H9 (cell line): ENCODE measurements at regions not wholly inside any gene's neighbourhood (a gene's known extent, or its start where the extent isn't known, plus 50 kb on each side); places are given as distances from the start of the nearest gene placed in this dataset.
"Not testable (repeated sequence)": the region's sequence is repeated elsewhere in the genome, so short reads cannot be mapped to it uniquely, and the experiment has no call there.

Experiments used
- DNase-seq: peaks from one replicate; pipeline ENCODE4 v3.0.0-alpha.2; 2017
- H2AFZ ChIP-seq: one replicate; pipeline ENCODE4 v1.6.1; 2013; ENCODE audit warnings: mild to moderate bottlenecking, low read length, control low read depth, moderate library complexity
- H2AK5ac ChIP-seq: 2 replicates; pipeline ENCODE4 v1.6.1; 2013; ENCODE audit warnings: low read length, control low read depth, mixed read lengths; ENCODE audit not compliant: insufficient read length
- H2BK120ac ChIP-seq: one replicate; pipeline ENCODE4 v1.6.1; 2013; ENCODE audit warnings: low read depth, mild to moderate bottlenecking, low read length, control low read depth, inconsistent platforms; ENCODE audit not compliant: poor library complexity, severe bottlenecking
- H2BK12ac ChIP-seq: 2 replicates; pipeline ENCODE4 v1.6.1; 2013; ENCODE audit warnings: low read length, control low read depth, mixed read lengths, low read depth; ENCODE audit not compliant: insufficient read length
- H2BK15ac ChIP-seq: 2 replicates; pipeline ENCODE4 v1.6.1; 2013; ENCODE audit warnings: low read depth, low read length, control low read depth
- H2BK20ac ChIP-seq: one replicate; pipeline ENCODE4 v1.6.1; 2013; ENCODE audit warnings: low read depth, mild to moderate bottlenecking, low read length, control low read depth, inconsistent platforms; ENCODE audit not compliant: poor library complexity, severe bottlenecking
- H2BK5ac ChIP-seq: 2 replicates; pipeline ENCODE4 v1.6.1; 2013; ENCODE audit warnings: low read length, control low read depth, mixed read lengths; ENCODE audit not compliant: insufficient read length
- H3K14ac ChIP-seq: 2 replicates; pipeline ENCODE4 v1.6.1; 2013; ENCODE audit warnings: low read length, control low read depth; ENCODE audit not compliant: insufficient read depth
- H3K18ac ChIP-seq: 2 replicates; pipeline ENCODE4 v1.6.1; 2013; ENCODE audit warnings: low read depth, mild to moderate bottlenecking, mixed read lengths, low read length, control low read depth; ENCODE audit not compliant: insufficient read length
- H3K23ac ChIP-seq: 2 replicates; pipeline ENCODE4 v1.6.1; 2013; ENCODE audit warnings: low read length, control low read depth, mixed read lengths, low read depth; ENCODE audit not compliant: insufficient read length
- H3K23me2 ChIP-seq: 2 replicates; pipeline ENCODE4 v1.6.1; 2013; ENCODE audit warnings: low read depth, mild to moderate bottlenecking, mixed read lengths, low read length, control low read depth; ENCODE audit not compliant: insufficient read length, poor library complexity, severe bottlenecking
- H3K27ac ChIP-seq: 2 replicates; pipeline ENCODE4 v1.5.1; 2013; ENCODE audit warnings: low read length, control low read depth, mixed read lengths, low read depth; ENCODE audit not compliant: insufficient read length
- H3K27me3 ChIP-seq: 2 replicates; pipeline ENCODE4 v1.6.1; 2013; ENCODE audit warnings: low read length, control low read depth, inconsistent platforms; ENCODE audit not compliant: insufficient read depth
- H3K4ac ChIP-seq: 2 replicates; pipeline ENCODE4 v1.6.1; 2013; ENCODE audit warnings: low read depth, mild to moderate bottlenecking, control low read depth, inconsistent platforms, low read length, moderate library complexity
- H3K4me1 ChIP-seq: 2 replicates; pipeline ENCODE4 v1.6.1; 2013; ENCODE audit warnings: low read length, control low read depth, inconsistent platforms; ENCODE audit not compliant: insufficient read depth
- H3K4me2 ChIP-seq: 2 replicates; pipeline ENCODE4 v1.6.1; 2013; ENCODE audit warnings: low read length, control low read depth, mixed read lengths; ENCODE audit not compliant: insufficient read length, insufficient read depth
- H3K56ac ChIP-seq: 2 replicates; pipeline ENCODE4 v1.6.1; 2013; ENCODE audit warnings: low read depth, mild to moderate bottlenecking, mixed read lengths, low read length, control low read depth; ENCODE audit not compliant: insufficient read length
- H3K79me1 ChIP-seq: 2 replicates; pipeline ENCODE4 v1.6.1; 2013; ENCODE audit warnings: low read depth, mild to moderate bottlenecking, moderate library complexity, low read length, control low read depth, inconsistent platforms; ENCODE audit not compliant: insufficient read depth, poor library complexity, severe bottlenecking
- H3K79me2 ChIP-seq: 2 replicates; pipeline ENCODE4 v1.6.1; 2013; ENCODE audit warnings: low read length, control low read depth, inconsistent platforms; ENCODE audit not compliant: insufficient read depth
- H3K9ac ChIP-seq: 2 replicates; pipeline ENCODE4 v1.6.1; 2013; ENCODE audit warnings: low read length, control low read depth, mixed read lengths; ENCODE audit not compliant: insufficient read length; ENCODE audit errors: extremely low read depth
- H3K9me3 ChIP-seq: one replicate; pipeline ENCODE4 v1.6.1; 2013; ENCODE audit warnings: low read depth, low read length, inconsistent platforms; ENCODE audit not compliant: control insufficient read depth
- H3T11ph ChIP-seq: one replicate; pipeline ENCODE4 v1.6.1; 2013; ENCODE audit warnings: mild to moderate bottlenecking, low read length, control low read depth, inconsistent platforms
- H4K20me1 ChIP-seq: one replicate; pipeline ENCODE4 v1.6.1; 2013; ENCODE audit not compliant: control insufficient read depth, insufficient read length, insufficient read depth
- H4K5ac ChIP-seq: 2 replicates; pipeline ENCODE4 v1.6.1; 2013; ENCODE audit warnings: low read depth, mild to moderate bottlenecking, mixed read lengths, low read length, control low read depth; ENCODE audit not compliant: insufficient read length
- H4K8ac ChIP-seq: replicated peaks from 2 replicates; pipeline ENCODE4 v1.6.1; 2013; ENCODE audit warnings: low read length, control low read depth, mixed read lengths, low read depth; ENCODE audit not compliant: insufficient read length
- H4K91ac ChIP-seq: 2 replicates; pipeline ENCODE4 v1.6.1; 2013; ENCODE audit warnings: low read depth, mild to moderate bottlenecking, moderate library complexity, mixed read lengths, low read length, control low read depth; ENCODE audit not compliant: insufficient read length
- H3K27ac Mint-ChIP-seq, 3 experiments: 2 replicates in 2 of 3; 3 replicates in 1 of 3; pipeline ENCODE4 v1.8.0; 2020 to 2021; ENCODE audit warnings: mixed read lengths in 3 of 3, mild to moderate bottlenecking in 1 of 3, moderate library complexity in 1 of 3
- H3K27me3 Mint-ChIP-seq: 2 replicates; pipeline ENCODE4 v1.8.0; 2021; ENCODE audit warnings: low read depth, mild to moderate bottlenecking, moderate library complexity, mixed read lengths
- H3K36me3 Mint-ChIP-seq, 3 experiments: 2 replicates in 2 of 3; 3 replicates in 1 of 3; pipeline ENCODE4 v1.8.0; 2020 to 2021; ENCODE audit warnings: low read depth in 3 of 3, mixed read lengths in 3 of 3; ENCODE audit not compliant: insufficient read depth in 1 of 3
- H3K4me1 Mint-ChIP-seq, 2 experiments: 2 replicates each; pipeline ENCODE4 v1.8.0; 2020; ENCODE audit warnings: mixed read lengths in 2 of 2
- H3K4me3 Mint-ChIP-seq, 2 experiments: 2 replicates in 1 of 2; 3 replicates in 1 of 2; pipeline ENCODE4 v1.8.0; 2020 to 2021; ENCODE audit warnings: mild to moderate bottlenecking in 2 of 2, mixed read lengths in 2 of 2, moderate library complexity in 1 of 2
- H3K9me3 Mint-ChIP-seq, 2 experiments: 2 replicates in 1 of 2; 3 replicates in 1 of 2; pipeline ENCODE4 v1.8.0; 2020; ENCODE audit warnings: mild to moderate bottlenecking in 2 of 2, mixed read lengths in 2 of 2, moderate library complexity in 1 of 2
- CTCF ChIP-seq: fragments of 200-600 bp; sonication (generic); conservative IDR thresholded peaks from 3 replicates; pipeline ENCODE4 v1.8.0; 2021; ENCODE audit warnings: antibody characterized with exemption, mild to moderate bottlenecking
- WGBS: extraction: QIAGEN DNeasy Blood & Tissue Kit; methylation state at CpG from one replicate; pipeline ENCODE4 v1.1.7; 2013; ENCODE audit warnings: missing lambda C conversion rate, low lambda C conversion rate, mixed read lengths; ENCODE audit not compliant: insufficient read length; ENCODE audit errors: extremely low coverage; 5-methylcytosine and 5-hydroxymethylcytosine counted together

GRCh38 chr11:11202885-11203284, 150.2 kb downstream of the CSNK2A3 start:
- Mint-ChIP-seq H3K36me3 (peaks cover 0 to 5% (median 2%) of the 10 kb centered on the region in 3 experiments; a peak in 2 of 7 replicates), H3K4me3 (no peak overlapping the region), H3K27ac (no peak overlapping the region), H3K4me1 (no peaks in the 10 kb centered on the region), H3K9me3 (peaks cover 16 to 20% of the 10 kb centered on the region in 2 experiments), H3K27me3 (peaks cover 8% of the 10 kb centered on the region)
- no peak overlapping the region for H3K56ac ChIP-seq
- no peak overlapping the region for H2AFZ ChIP-seq
- H2BK120ac ChIP-seq: no peak overlapping the region
- H3K4ac ChIP-seq: no peak overlapping the region
- no peaks in the 10 kb centered on the region for H3K79me2 ChIP-seq
- no peak overlapping the region for H2AK5ac ChIP-seq
- H3K23ac ChIP-seq: no peak overlapping the region
- H4K91ac ChIP-seq: no peak overlapping the region
- H4K20me1 ChIP-seq: no peaks in the 10 kb centered on the region
- H3K23me2 ChIP-seq: no peaks in the 10 kb centered on the region
- no peaks in the 10 kb centered on the region for H3K79me1 ChIP-seq
- no peak overlapping the region for H2BK12ac ChIP-seq
- H3K9me3 ChIP-seq: no peaks in the 10 kb centered on the region
- no peak overlapping the region for H3K9ac ChIP-seq
- no peak for DNase-seq
- no peak overlapping the region for H4K5ac ChIP-seq
- H3K14ac ChIP-seq: no peak overlapping the region
- H4K8ac ChIP-seq: no peak overlapping the region
- H3K27ac ChIP-seq: no peak overlapping the region
- H3K4me2 ChIP-seq: no peak overlapping the region
- no peak for TF ChIP-seq CTCF
- no peak overlapping the region for H3K18ac ChIP-seq
- H2BK20ac ChIP-seq: no peak overlapping the region
- H2BK5ac ChIP-seq: no peak overlapping the region
- H3K4me1 ChIP-seq: no peaks in the 10 kb centered on the region
- H3K27me3 ChIP-seq: no peaks in the 10 kb centered on the region
- no peak overlapping the region for H2BK15ac ChIP-seq
- no peak overlapping the region for H3T11ph ChIP-seq
- no CpG with 5 or more reads among the region's 2 CpGs for WGBS

GRCh38 chr11:11201302-11201701, 151.7 kb downstream of the CSNK2A3 start:
- H3K4me1 ChIP-seq, H3K79me1 ChIP-seq, H2AFZ ChIP-seq, H3K23me2 ChIP-seq, H4K20me1 ChIP-seq, H3K27ac Mint-ChIP-seq, H3K4me1 Mint-ChIP-seq, H3K18ac ChIP-seq, H3K36me3 Mint-ChIP-seq, H2BK120ac ChIP-seq, H2BK20ac ChIP-seq, DNase-seq, H3K27me3 ChIP-seq, H4K5ac ChIP-seq, H4K91ac ChIP-seq, H3K9me3 ChIP-seq, H3K14ac ChIP-seq, H2AK5ac ChIP-seq, H2BK12ac ChIP-seq, H3K27me3 Mint-ChIP-seq, H4K8ac ChIP-seq, H3K4me2 ChIP-seq, H3K79me2 ChIP-seq, H2BK15ac ChIP-seq, H3K4me3 Mint-ChIP-seq, H2BK5ac ChIP-seq, H3T11ph ChIP-seq, H3K4ac ChIP-seq, H3K56ac ChIP-seq, H3K27ac ChIP-seq, H3K23ac ChIP-seq, H3K9ac ChIP-seq: not testable (repeated sequence)
- no CpG with 5 or more reads among the region's 4 CpGs for WGBS
- peaks cover 16 to 22% of the 10 kb centered on the region in 2 experiments for H3K9me3 Mint-ChIP-seq
